ENCODE measurements at regions not wholly inside any gene's neighbourhood (a gene's known extent, or its start where the extent isn't known, plus 50 kb on each side); places are given as distances from the start of the nearest gene placed in this dataset.

DNA sequence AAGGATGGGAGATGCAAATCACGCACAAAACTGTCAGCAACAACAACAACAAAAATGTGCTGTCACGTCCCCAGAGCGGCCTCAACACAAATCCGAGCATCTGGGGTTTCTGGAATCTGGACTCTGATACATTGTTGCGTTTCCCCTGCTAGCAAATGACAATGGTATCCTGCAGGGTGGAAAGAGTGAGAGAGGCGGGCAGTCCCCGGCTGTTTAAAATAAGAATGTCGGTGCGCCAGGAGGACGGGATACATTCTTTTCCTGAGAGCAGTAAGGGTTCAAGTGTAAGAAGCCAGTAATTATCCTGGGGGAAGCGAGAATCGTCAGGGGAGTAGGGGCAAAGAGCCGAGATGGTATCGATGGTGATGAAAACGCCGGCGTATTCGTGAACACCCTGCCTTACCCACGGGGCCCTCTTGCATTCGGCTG lies 310.2 kb downstream of the ASMT start:
- Histone ChIP-seq H3K9ac (no peak overlapping the region), H3K27ac (no peak overlapping the region), H3K4me1 (no peaks in the 10 kb centered on the region), H3K4me3 (ENCODE audit: low read depth, low read length) (no peak overlapping the region), H3K36me3 (ENCODE audit: control insufficient read depth, insufficient read depth, low read length) (no peaks in the 10 kb centered on the region), H3K9me3 (ENCODE audit: control insufficient read depth, low read length) (no peaks in the 10 kb centered on the region), H3K4me2 (ENCODE audit: low read length) (no peak overlapping the region), H2AFZ (no peak overlapping the region), H3K79me2 (no peaks in the 10 kb centered on the region), H3K27me3 (ENCODE audit: control insufficient read depth, insufficient read depth, low read length) (no peaks in the 10 kb centered on the region)
- TF ChIP-seq CTCF (IDR thresholded peaks at IDR 0.05), result no peak

- no peaks in the 10 kb centered on the region for H3K36me3 ChIP-seq (ENCODE audit: control insufficient read depth, insufficient read depth, low read length)
- TF ChIP-seq CTCF (IDR thresholded peaks at IDR 0.05), result no peak
- no peak overlapping the region for H3K9ac ChIP-seq
Observed at GRCh38 chrX:1928805-1929204, 313.9 kb downstream of the ASMT start.

GRCh38 chrX:1932231-1932630 lies 317.4 kb downstream of the ASMT start:
- H2AFZ ChIP-seq, result no peak overlapping the region
- H3K4me2 ChIP-seq (ENCODE audit: low read length), result no peak overlapping the region

More at GRCh38 chrX:1928805-1929204, 313.9 kb downstream of the ASMT start:
- H3K27ac ChIP-seq, result no peak overlapping the region
- H3K4me3 ChIP-seq (ENCODE audit: low read depth, low read length), result no peak overlapping the region
- H3K4me2 ChIP-seq (ENCODE audit: low read length), result no peak overlapping the region
- no peaks in the 10 kb centered on the region for H3K9me3 ChIP-seq (ENCODE audit: control insufficient read depth, low read length)
- no peaks in the 10 kb centered on the region for H3K27me3 ChIP-seq (ENCODE audit: control insufficient read depth, insufficient read depth, low read length)
- no peaks in the 10 kb centered on the region for H3K79me2 ChIP-seq
- no peak overlapping the region for H2AFZ ChIP-seq
- no peaks in the 10 kb centered on the region for H3K4me1 ChIP-seq

GRCh38 chrX:1933964-1934363 lies 319.1 kb downstream of the ASMT start:
- Histone ChIP-seq H3K27ac (no peak overlapping the region), H3K79me2 (no peaks in the 10 kb centered on the region), H3K9ac (no peak overlapping the region), H3K4me2 (ENCODE audit: low read length) (no peak overlapping the region), H3K4me3 (ENCODE audit: low read depth, low read length) (no peak overlapping the region), H3K27me3 (ENCODE audit: control insufficient read depth, insufficient read depth, low read length) (no peaks in the 10 kb centered on the region), H3K36me3 (ENCODE audit: control insufficient read depth, insufficient read depth, low read length) (no peaks in the 10 kb centered on the region), H3K4me1 (no peaks in the 10 kb centered on the region), H3K9me3 (ENCODE audit: control insufficient read depth, low read length) (no peaks in the 10 kb centered on the region), H2AFZ (no peak overlapping the region)
- TF ChIP-seq CTCF (IDR thresholded peaks at IDR 0.05), result no peak

More at GRCh38 chrX:1932231-1932630, 317.4 kb downstream of the ASMT start:
- Histone ChIP-seq H3K9ac (no peak overlapping the region), H3K9me3 (ENCODE audit: control insufficient read depth, low read length) (no peaks in the 10 kb centered on the region), H3K4me1 (no peaks in the 10 kb centered on the region), H3K36me3 (ENCODE audit: control insufficient read depth, insufficient read depth, low read length) (no peaks in the 10 kb centered on the region), H3K27ac (no peak overlapping the region), H3K79me2 (no peaks in the 10 kb centered on the region), H3K27me3 (ENCODE audit: control insufficient read depth, insufficient read depth, low read length) (no peaks in the 10 kb centered on the region), H3K4me3 (ENCODE audit: low read depth, low read length) (no peak overlapping the region)
- no peak for TF ChIP-seq CTCF (IDR thresholded peaks at IDR 0.05)

- no peak overlapping the region for H3K27ac ChIP-seq
- H3K4me3 ChIP-seq (ENCODE audit: low read depth, low read length), result no peak overlapping the region
- no peaks in the 10 kb centered on the region for H3K27me3 ChIP-seq (ENCODE audit: control insufficient read depth, insufficient read depth, low read length)
- H3K36me3 ChIP-seq (ENCODE audit: control insufficient read depth, insufficient read depth, low read length), result no peaks in the 10 kb centered on the region
- H3K4me1 ChIP-seq, result no peaks in the 10 kb centered on the region
- no peak overlapping the region for H2AFZ ChIP-seq
- no peaks in the 10 kb centered on the region for H3K79me2 ChIP-seq
- H3K9me3 ChIP-seq (ENCODE audit: control insufficient read depth, low read length), result no peaks in the 10 kb centered on the region
- no peak overlapping the region for H3K9ac ChIP-seq
- no peak overlapping the region for H3K4me2 ChIP-seq (ENCODE audit: low read length)
- no peak for TF ChIP-seq CTCF (IDR thresholded peaks at IDR 0.05)
Observed at GRCh38 chrX:1935805-1936204, 320.9 kb downstream of the ASMT start.
